B cell (primary cell): ENCODE measurements at regions not wholly inside any gene's neighbourhood (a gene's known extent, or its start where the extent isn't known, plus 50 kb on each side); places are given as distances from the start of the nearest gene placed in this dataset.

ENCODE experiments used
- ATAC-seq: fragments of 200-7000 bp; cut with Tn5 transposase; one replicate; pipeline ENCODE4 v1.10.0; 2021; ENCODE audit warnings: low read depth, mild to moderate bottlenecking, moderate number of reproducible peaks, moderate library complexity
- CTCF ChIA-PET: fragments of 350-600 bp; sonication (Branson Sonifier 250); formaldehyde crosslinking; loops from one replicate; lab custom pipeline; 2021; ENCODE audit warnings: antibody characterized with exemption, inconsistent platforms; lab: Charles Lee
- POLR2A ChIA-PET: fragments of 350-600 bp; sonication (Branson Sonifier 250); formaldehyde crosslinking; loops from one replicate; lab custom pipeline; 2021; ENCODE audit warnings: antibody characterized with exemption; lab: Charles Lee
- DNase-seq: peaks from one replicate; pipeline ENCODE4 v3.0.0; 2013
- H2AFZ ChIP-seq: 2 replicates; pipeline ENCODE4 v1.6.1; 2012; ENCODE audit warnings: mild to moderate bottlenecking, low read depth, low read length; ENCODE audit not compliant: insufficient read depth, poor library complexity, severe bottlenecking
- H3K27ac ChIP-seq, 2 donors: 1 replicate in 1 of 2; 2 replicates in 1 of 2; pipeline ENCODE4 v1.5.1; 2012 to 2013; ENCODE audit warnings: low read length in 2 of 2, mild to moderate bottlenecking in 2 of 2, moderate library complexity in 1 of 2
- H3K27me3 ChIP-seq, 4 experiments: fragments of 200-600 bp in 1 of 4; sonication (generic) in 1 of 4; replicated peaks in 1 of 4; 1 replicate in 2 of 4; 2 replicates in 2 of 4; pipeline versions ENCODE4 v1.6.1 to v1.7.0; 2013 to 2016; ENCODE audit warnings: low read length in 3 of 4, mild to moderate bottlenecking in 2 of 4, mixed read lengths in 1 of 4, moderate library complexity in 1 of 4; ENCODE audit not compliant: insufficient read depth in 4 of 4, control insufficient read depth in 3 of 4; ENCODE audit errors: control extremely low read depth in 1 of 4
- H3K36me3 ChIP-seq, 2 experiments: replicated peaks in 1 of 2; 1 replicate in 1 of 2; 2 replicates in 1 of 2; pipeline versions ENCODE4 v1.6.1 to v1.7.1; 2013; ENCODE audit warnings: low read length in 1 of 2; ENCODE audit not compliant: insufficient read depth in 2 of 2, control insufficient read depth in 1 of 2; ENCODE audit errors: control extremely low read depth in 1 of 2, extremely low read depth in 1 of 2
- H3K4me1 ChIP-seq, 2 donors: fragments of 200-600 bp in 1 of 2; sonication (generic) in 1 of 2; 1 replicate in 1 of 2; 2 replicates in 1 of 2; pipeline versions ENCODE4 v1.5.1 to v1.6.1; 2013 to 2017; ENCODE audit warnings: low read length in 2 of 2; ENCODE audit not compliant: control insufficient read depth in 2 of 2, insufficient read depth in 2 of 2
- H3K4me2 ChIP-seq: replicated peaks from 2 replicates; pipeline ENCODE3; 2012; ENCODE audit warnings: mild to moderate bottlenecking, low read depth, low read length; ENCODE audit not compliant: poor library complexity, severe bottlenecking
- H3K4me3 ChIP-seq, 5 experiments: fragments of 200-600 bp in 1 of 5; sonication (generic) in 1 of 5; 1 replicate in 3 of 5; 2 replicates in 2 of 5; pipeline versions ENCODE4 v1.5.1 to v1.7.0; 2011 to 2016; ENCODE audit warnings: low read length in 4 of 5, mild to moderate bottlenecking in 4 of 5, low read depth in 2 of 5, control low read depth in 1 of 5, moderate library complexity in 1 of 5; ENCODE audit not compliant: insufficient read depth in 1 of 5; ENCODE audit errors: control extremely low read depth in 1 of 5, extremely low read depth in 1 of 5
- H3K79me2 ChIP-seq: fragments of 200-600 bp; sonication (generic); one replicate; pipeline ENCODE4 v1.6.0; 2016; ENCODE audit warnings: low read length; ENCODE audit not compliant: control insufficient read depth, insufficient read depth
- H3K9ac ChIP-seq: fragments of 200-600 bp; sonication (generic); 2 replicates; pipeline ENCODE4 v1.6.1; 2017; ENCODE audit warnings: mild to moderate bottlenecking, low read length, moderate library complexity
- H3K9me3 ChIP-seq, 3 donors: one replicate each; pipeline versions ENCODE4 v1.6.1 to v1.7.1; 2013; ENCODE audit warnings: low read length in 2 of 3; ENCODE audit not compliant: control insufficient read depth in 2 of 3, insufficient read depth in 1 of 3; ENCODE audit errors: control extremely low read depth in 1 of 3
- H4K20me1 ChIP-seq: 2 replicates; pipeline ENCODE4 v1.6.0; 2012; ENCODE audit warnings: mild to moderate bottlenecking, low read length; ENCODE audit not compliant: insufficient read depth, control insufficient read depth, poor library complexity, severe bottlenecking
- H3K27ac Mint-ChIP-seq: one replicate; pipeline ENCODE4 v1.8.0; 2021; ENCODE audit warnings: mixed read lengths
- H3K27me3 Mint-ChIP-seq: one replicate; pipeline ENCODE4 v1.8.0; 2021; ENCODE audit warnings: mixed read lengths
- H3K4me1 Mint-ChIP-seq: one replicate; pipeline ENCODE4 v1.8.0; 2021; ENCODE audit warnings: mixed read lengths
- H3K4me3 Mint-ChIP-seq: one replicate; pipeline ENCODE4 v1.8.0; 2021; ENCODE audit warnings: mixed read lengths
- H3K9me3 Mint-ChIP-seq: one replicate; pipeline ENCODE4 v1.8.0; 2022; ENCODE audit warnings: mixed read lengths; ENCODE audit not compliant: insufficient read depth
- EZH2 ChIP-seq: IDR thresholded peaks from 2 replicates; pipeline ENCODE4 v1.6.1; 2012; ENCODE audit warnings: borderline replicate concordance, low read depth, mild to moderate bottlenecking, moderate library complexity, low read length; ENCODE audit not compliant: insufficient read depth, poor library complexity, severe bottlenecking
- WGBS: methylation state at CpG from one replicate; pipeline ENCODE4 v1.1.5; 2013; ENCODE audit warnings: missing lambda C conversion rate; ENCODE audit not compliant: insufficient coverage; 5-methylcytosine and 5-hydroxymethylcytosine counted together
- intact Hi-C: fragments of 100-400 bp; cut with micrococcal nuclease; formaldehyde crosslinking; loops from one replicate; pipeline ENCODE4 v1.10.0; 2022
- TF ChIP-seq, protein P1 (sequence below): fragments of 200-600 bp; IDR thresholded peaks from one replicate; pipeline ENCODE4 v1.8.0; 2022; ENCODE audit warnings: antibody characterized with exemption, mild to moderate bottlenecking

- no peak for ATAC-seq
- Mint-ChIP-seq H3K27ac (no peak overlapping the region), H3K4me3 (no peak overlapping the region), H3K4me1 (no peaks in the 10 kb centered on the region), H3K9me3 (no peaks in the 10 kb centered on the region), H3K27me3 (no peaks in the 10 kb centered on the region)
- ChIA-PET POLR2A (no interaction called here), CTCF (interaction anchor here (1.1 kb wide), 1 partner anchor 12 kb away, joined by 3 read pairs; no protein-coding TSS in a partner anchor)
- Histone ChIP-seq H2AFZ (no peak overlapping the region), H3K79me2 (no peaks in the 10 kb centered on the region), H3K4me3 (no peak overlapping the region), H3K4me1 (no peaks in the 10 kb centered on the region), H3K4me2 (no peak overlapping the region), H3K9ac (no peak overlapping the region), H3K27me3 (no peaks in the 10 kb centered on the region), H3K36me3 (no peaks in the 10 kb centered on the region), H3K9me3 (no peaks in the 10 kb centered on the region), H4K20me1 (no peaks in the 10 kb centered on the region), H3K27ac (no peak overlapping the region)
- intact Hi-C loops, result no loop called here
- TF ChIP-seq, protein P1, sequence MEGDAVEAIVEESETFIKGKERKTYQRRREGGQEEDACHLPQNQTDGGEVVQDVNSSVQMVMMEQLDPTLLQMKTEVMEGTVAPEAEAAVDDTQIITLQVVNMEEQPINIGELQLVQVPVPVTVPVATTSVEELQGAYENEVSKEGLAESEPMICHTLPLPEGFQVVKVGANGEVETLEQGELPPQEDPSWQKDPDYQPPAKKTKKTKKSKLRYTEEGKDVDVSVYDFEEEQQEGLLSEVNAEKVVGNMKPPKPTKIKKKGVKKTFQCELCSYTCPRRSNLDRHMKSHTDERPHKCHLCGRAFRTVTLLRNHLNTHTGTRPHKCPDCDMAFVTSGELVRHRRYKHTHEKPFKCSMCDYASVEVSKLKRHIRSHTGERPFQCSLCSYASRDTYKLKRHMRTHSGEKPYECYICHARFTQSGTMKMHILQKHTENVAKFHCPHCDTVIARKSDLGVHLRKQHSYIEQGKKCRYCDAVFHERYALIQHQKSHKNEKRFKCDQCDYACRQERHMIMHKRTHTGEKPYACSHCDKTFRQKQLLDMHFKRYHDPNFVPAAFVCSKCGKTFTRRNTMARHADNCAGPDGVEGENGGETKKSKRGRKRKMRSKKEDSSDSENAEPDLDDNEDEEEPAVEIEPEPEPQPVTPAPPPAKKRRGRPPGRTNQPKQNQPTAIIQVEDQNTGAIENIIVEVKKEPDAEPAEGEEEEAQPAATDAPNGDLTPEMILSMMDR, result no peak
- no peak for TF ChIP-seq EZH2
- WGBS, result 92% methylated on average over 2 of the region's 2 CpGs
- DNase-seq, result no peak
Observed at GRCh38 chr2:71793926-71794325, 340.6 kb downstream of the DYSF start.

DNA sequence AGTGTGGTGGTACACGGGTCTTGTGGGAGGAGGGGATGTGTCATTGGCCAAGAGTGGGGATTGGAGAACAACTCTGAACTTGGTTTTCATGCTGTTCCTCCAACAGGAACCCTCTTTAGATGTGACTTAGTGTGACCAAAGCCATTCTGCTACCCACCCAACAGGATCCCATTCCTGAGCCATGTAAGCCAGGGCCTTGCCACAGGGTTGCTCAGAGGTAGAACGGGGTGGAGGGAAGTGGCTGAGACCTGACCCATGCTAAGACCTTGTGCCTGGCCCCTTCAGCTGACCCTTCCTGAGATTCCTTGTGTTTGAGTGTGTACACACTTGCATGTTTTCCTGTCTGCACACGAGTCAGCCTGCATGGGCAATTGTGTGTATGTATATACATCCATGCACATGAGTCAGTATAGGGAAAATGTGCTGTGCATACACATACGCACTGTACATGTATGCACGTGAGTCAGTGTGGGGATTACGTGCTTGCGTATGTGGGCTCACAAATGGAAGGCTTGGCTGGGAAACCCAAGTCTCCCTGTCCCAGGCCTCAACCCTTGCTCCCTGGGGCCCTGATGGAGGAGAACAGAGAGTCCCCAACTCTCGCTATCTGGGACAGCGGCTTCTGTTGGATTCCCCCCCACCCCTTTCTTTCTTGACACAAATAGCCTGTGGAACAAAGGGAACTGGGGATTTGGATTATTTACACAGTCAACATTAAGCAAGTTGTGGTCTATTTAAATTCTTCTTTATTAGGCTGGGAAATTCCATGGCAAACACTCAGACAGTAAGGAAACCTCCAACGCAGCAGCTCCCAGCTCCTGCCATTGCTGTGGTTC lies 339.8 kb downstream of the DYSF start:
- Mint-ChIP-seq H3K9me3 (no peaks in the 10 kb centered on the region), H3K27ac (no peak overlapping the region), H3K4me3 (no peak overlapping the region), H3K4me1 (no peaks in the 10 kb centered on the region), H3K27me3 (no peaks in the 10 kb centered on the region)
- Histone ChIP-seq H3K36me3 (no peaks in the 10 kb centered on the region), H3K4me2 (no peak overlapping the region), H2AFZ (no peak overlapping the region), H3K4me3 (no peak overlapping the region), H3K9ac (no peak overlapping the region), H3K9me3 (no peaks in the 10 kb centered on the region), H4K20me1 (no peaks in the 10 kb centered on the region), H3K79me2 (no peaks in the 10 kb centered on the region), H3K27me3 (no peaks in the 10 kb centered on the region), H3K4me1 (no peaks in the 10 kb centered on the region), H3K27ac (no peak overlapping the region)
- intact Hi-C loops, result no loop called here
- ATAC-seq (no peak), DNase-seq (no peak)
- CTCF ChIA-PET, result no interaction called here
- POLR2A ChIA-PET, result no interaction called here
- TF ChIP-seq, protein P1, result no peak
- no peak for TF ChIP-seq EZH2
- WGBS, result 89% methylated on average over 7 of the region's 10 CpGs
